CD14-positive monocyte (primary cell): ENCODE measurements at regions not wholly inside any gene's neighbourhood (a gene's known extent, or its start where the extent isn't known, plus 50 kb on each side); places are given as distances from the start of the nearest gene placed in this dataset.

Experiments
- DNase-seq, 3 donors: peaks; one replicate each; pipeline ENCODE4 v3.0.0-alpha.2; 2011 to 2022
- H2AFZ ChIP-seq: 2 replicates; pipeline ENCODE4 v1.6.0; 2012; ENCODE audit warnings: mild to moderate bottlenecking, low read depth, low read length, inconsistent platforms; ENCODE audit not compliant: insufficient read depth, poor library complexity, severe bottlenecking
- H3K27ac ChIP-seq, 2 donors: 1 replicate in 1 of 2; 2 replicates in 1 of 2; pipeline ENCODE4 v1.5.1; 2012 to 2013; ENCODE audit warnings: low read length in 2 of 2, control low read depth in 1 of 2, inconsistent platforms in 1 of 2, low read depth in 1 of 2, mild to moderate bottlenecking in 1 of 2
- H3K27me3 ChIP-seq, 2 donors: one replicate each; pipeline versions ENCODE4 v1.6.0 to v1.6.1; 2011 to 2013; ENCODE audit warnings: low read length in 2 of 2; ENCODE audit not compliant: control insufficient read depth in 2 of 2, insufficient read depth in 2 of 2
- H3K36me3 ChIP-seq, 2 donors: replicated peaks in 1 of 2; 1 replicate in 1 of 2; 2 replicates in 1 of 2; pipeline versions ENCODE4 v1.5.1 to v1.6.1; 2012 to 2013; ENCODE audit warnings: low read length in 2 of 2, control low read depth in 1 of 2, inconsistent platforms in 1 of 2, mild to moderate bottlenecking in 1 of 2; ENCODE audit not compliant: insufficient read depth in 2 of 2, control insufficient read depth in 1 of 2
- H3K4me1 ChIP-seq, 2 donors: 1 replicate in 1 of 2; 2 replicates in 1 of 2; pipeline versions ENCODE4 v1.5.1 to v1.6.1; 2012 to 2013; ENCODE audit warnings: low read length in 2 of 2, control low read depth in 1 of 2, inconsistent platforms in 1 of 2, mild to moderate bottlenecking in 1 of 2, moderate library complexity in 1 of 2; ENCODE audit not compliant: insufficient read depth in 2 of 2, control insufficient read depth in 1 of 2
- H3K4me2 ChIP-seq: replicated peaks from 2 replicates; pipeline ENCODE3; 2012; ENCODE audit warnings: low read length, moderate library complexity, mild to moderate bottlenecking; ENCODE audit not compliant: poor library complexity, severe bottlenecking; ENCODE audit errors: extremely low read depth
- H3K4me3 ChIP-seq, 3 experiments: fragments of 200-600 bp in 1 of 3; sonication (generic) in 1 of 3; replicated peaks in 1 of 3; 1 replicate in 2 of 3; 2 replicates in 1 of 3; pipeline ENCODE4 v1.5.1; 2011 to 2013; ENCODE audit warnings: low read length in 3 of 3, mild to moderate bottlenecking in 3 of 3, control low read depth in 2 of 3, low read depth in 2 of 3, inconsistent platforms in 1 of 3, moderate library complexity in 1 of 3
- H3K79me2 ChIP-seq: 2 replicates; pipeline ENCODE4 v1.6.0; 2012; ENCODE audit warnings: mild to moderate bottlenecking, control low read depth, inconsistent platforms, low read length, moderate library complexity; ENCODE audit not compliant: insufficient read depth
- H3K9ac ChIP-seq: 2 replicates; pipeline ENCODE4 v1.6.0; 2017; ENCODE audit warnings: low read length, mild to moderate bottlenecking; ENCODE audit not compliant: insufficient read depth, poor library complexity, severe bottlenecking
- H3K9me3 ChIP-seq, 2 donors: replicated peaks in 1 of 2; 1 replicate in 1 of 2; 2 replicates in 1 of 2; pipeline versions ENCODE4 v1.5.1 to v1.6.1; 2012 to 2013; ENCODE audit warnings: low read length in 2 of 2, control low read depth in 1 of 2; ENCODE audit not compliant: control insufficient read depth in 1 of 2, insufficient read depth in 1 of 2
- H4K20me1 ChIP-seq: 2 replicates; pipeline ENCODE4 v1.6.0; 2012; ENCODE audit warnings: mild to moderate bottlenecking, low read length, control low read depth, moderate library complexity; ENCODE audit not compliant: insufficient read depth
- H3K27ac Mint-ChIP-seq, 7 donors: one replicate each; pipeline ENCODE4 v1.8.0; 2020; ENCODE audit warnings: mild to moderate bottlenecking in 7 of 7, mixed read lengths in 7 of 7, moderate library complexity in 6 of 7, inconsistent platforms in 2 of 7
- H3K27me3 Mint-ChIP-seq, 3 donors: one replicate each; pipeline ENCODE4 v1.8.0; 2021 to 2022; ENCODE audit warnings: low read depth in 3 of 3, mild to moderate bottlenecking in 3 of 3, mixed read lengths in 3 of 3, moderate library complexity in 3 of 3, inconsistent platforms in 1 of 3
- H3K36me3 Mint-ChIP-seq, 2 donors: one replicate each; pipeline ENCODE4 v1.8.0; 2020; ENCODE audit warnings: mixed read lengths in 2 of 2, inconsistent platforms in 1 of 2, mild to moderate bottlenecking in 1 of 2
- H3K4me1 Mint-ChIP-seq: one replicate; pipeline ENCODE4 v1.8.0; 2020; ENCODE audit warnings: mild to moderate bottlenecking, mixed read lengths
- H3K4me3 Mint-ChIP-seq, 2 donors: one replicate each; pipeline ENCODE4 v1.8.0; 2020; ENCODE audit warnings: mild to moderate bottlenecking in 2 of 2, mixed read lengths in 2 of 2, moderate library complexity in 1 of 2
- H3K9me3 Mint-ChIP-seq, 7 donors: one replicate each; pipeline ENCODE4 v1.8.0; 2020 to 2022; ENCODE audit warnings: mixed read lengths in 7 of 7, mild to moderate bottlenecking in 6 of 7, moderate library complexity in 6 of 7, inconsistent platforms in 2 of 7
- WGBS: methylation state at CpG from one replicate; pipeline ENCODE4 v1.1.5; 2013; ENCODE audit warnings: missing lambda C conversion rate; ENCODE audit not compliant: insufficient coverage; 5-methylcytosine and 5-hydroxymethylcytosine counted together
- intact Hi-C, 2 donors: fragments of 100-400 bp; cut with micrococcal nuclease; formaldehyde crosslinking; loops; one replicate each; pipeline versions ENCODE4 v1.15.0 to v1.15.1; 2023
- TF ChIP-seq, protein P1 (sequence below): fragments of 200-600 bp; IDR thresholded peaks from one replicate; pipeline ENCODE4 v1.8.0; 2022; ENCODE audit warnings: antibody characterized with exemption, mild to moderate bottlenecking

DNA sequence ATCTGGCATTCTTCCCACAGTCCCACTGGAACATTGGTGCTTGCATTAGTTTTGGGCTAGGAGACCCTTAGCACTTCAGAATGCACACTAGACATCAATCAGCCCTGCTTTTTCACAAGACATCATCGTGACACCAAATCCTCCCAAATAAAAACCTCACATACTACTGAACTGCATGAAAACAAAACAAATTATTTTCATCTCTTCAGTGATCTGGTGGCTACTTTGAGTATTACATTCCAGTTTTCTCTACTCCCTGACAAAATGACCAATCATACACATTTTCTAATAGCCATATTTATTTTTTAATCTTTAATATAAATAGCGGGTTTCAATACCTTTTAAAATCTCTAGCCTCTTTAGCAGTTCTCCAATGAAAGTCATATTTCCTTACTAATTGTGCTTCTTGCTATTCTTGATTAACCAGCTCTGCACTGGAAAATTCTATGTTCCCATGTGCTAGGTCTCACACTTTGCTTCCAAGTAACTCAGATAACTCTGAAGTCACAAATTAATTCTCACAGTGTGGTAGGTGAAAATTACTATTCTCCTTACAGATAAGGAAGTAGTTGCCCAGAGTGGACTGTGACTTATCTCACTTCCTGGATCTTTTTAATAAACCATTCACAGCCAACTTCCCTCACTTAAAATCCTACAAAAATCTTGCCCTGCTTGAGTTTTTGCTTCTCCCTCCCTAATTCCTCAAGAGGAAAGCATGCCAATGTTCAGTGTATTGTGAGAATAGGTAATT is 82.5 kb upstream of the EPB41L3 start:
- peaks cover 2 to 13% of the 10 kb centered on the region in 2 donors for H3K9me3 ChIP-seq
- H3K27me3 Mint-ChIP-seq: peaks cover 27 to 43% (median 30%) of the 10 kb centered on the region in 3 donors
- no peak overlapping the region for H3K4me3 ChIP-seq
- no peak overlapping the region for H3K4me3 Mint-ChIP-seq
- H3K27ac Mint-ChIP-seq: no peak overlapping the region
- no peaks in the 10 kb centered on the region for H4K20me1 ChIP-seq
- peaks cover 21 to 32% of the 10 kb centered on the region in 2 donors for H3K4me1 ChIP-seq
- intact Hi-C loops: no loop called here
- DNase-seq: peak in 1 of 3 donors; percentile 23
- H2AFZ ChIP-seq: no peak overlapping the region
- 100% methylated on average over 1 of the region's 2 CpGs for WGBS
- H3K36me3 Mint-ChIP-seq: peaks cover 2 to 4% of the 10 kb centered on the region in 2 donors
- peaks cover 68 to 79% of the 10 kb centered on the region in 2 donors for H3K27me3 ChIP-seq
- TF ChIP-seq, protein P1, sequence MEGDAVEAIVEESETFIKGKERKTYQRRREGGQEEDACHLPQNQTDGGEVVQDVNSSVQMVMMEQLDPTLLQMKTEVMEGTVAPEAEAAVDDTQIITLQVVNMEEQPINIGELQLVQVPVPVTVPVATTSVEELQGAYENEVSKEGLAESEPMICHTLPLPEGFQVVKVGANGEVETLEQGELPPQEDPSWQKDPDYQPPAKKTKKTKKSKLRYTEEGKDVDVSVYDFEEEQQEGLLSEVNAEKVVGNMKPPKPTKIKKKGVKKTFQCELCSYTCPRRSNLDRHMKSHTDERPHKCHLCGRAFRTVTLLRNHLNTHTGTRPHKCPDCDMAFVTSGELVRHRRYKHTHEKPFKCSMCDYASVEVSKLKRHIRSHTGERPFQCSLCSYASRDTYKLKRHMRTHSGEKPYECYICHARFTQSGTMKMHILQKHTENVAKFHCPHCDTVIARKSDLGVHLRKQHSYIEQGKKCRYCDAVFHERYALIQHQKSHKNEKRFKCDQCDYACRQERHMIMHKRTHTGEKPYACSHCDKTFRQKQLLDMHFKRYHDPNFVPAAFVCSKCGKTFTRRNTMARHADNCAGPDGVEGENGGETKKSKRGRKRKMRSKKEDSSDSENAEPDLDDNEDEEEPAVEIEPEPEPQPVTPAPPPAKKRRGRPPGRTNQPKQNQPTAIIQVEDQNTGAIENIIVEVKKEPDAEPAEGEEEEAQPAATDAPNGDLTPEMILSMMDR: no peak
- H3K9me3 Mint-ChIP-seq: peaks cover 0 to 19% (median 5%) of the 10 kb centered on the region in 7 donors
- no peak overlapping the region for H3K27ac ChIP-seq
- H3K36me3 ChIP-seq: no peaks in the 10 kb centered on the region
- H3K4me2 ChIP-seq: no peak overlapping the region
- no peaks in the 10 kb centered on the region for H3K79me2 ChIP-seq
- H3K4me1 Mint-ChIP-seq: peaks cover 9% of the 10 kb centered on the region
- no peak overlapping the region for H3K9ac ChIP-seq

DNA sequence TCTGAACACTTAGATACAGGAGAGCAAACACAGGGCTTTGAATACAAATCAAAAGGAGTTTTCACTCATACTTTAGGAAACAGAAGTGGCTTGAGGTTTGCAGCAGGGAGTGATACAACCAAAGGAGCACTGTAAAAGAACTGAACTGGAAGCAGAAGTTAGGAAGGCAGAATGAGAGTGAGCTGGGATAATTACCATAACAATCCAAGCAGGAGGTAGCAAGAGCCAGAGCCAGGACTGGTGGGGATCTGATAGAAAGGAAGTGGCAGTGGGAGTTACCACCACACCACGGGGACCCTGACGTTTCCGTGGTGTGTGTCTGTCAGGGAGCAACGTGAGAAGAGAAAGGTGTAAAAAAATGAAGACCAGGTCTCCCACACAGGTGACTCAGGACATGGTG is 81.3 kb upstream of the EPB41L3 start:
- H3K9ac ChIP-seq: no peak overlapping the region
- intact Hi-C loops: no loop called here
- no peak for DNase-seq

More for the DNA sequence above, 81.3 kb upstream of the EPB41L3 start:
- TF ChIP-seq, protein P1: no peak
- H3K9me3 ChIP-seq: peaks cover 2 to 13% of the 10 kb centered on the region in 2 donors
- peaks cover 2 to 4% of the 10 kb centered on the region in 2 donors for H3K36me3 Mint-ChIP-seq
- H3K27ac ChIP-seq: no peak overlapping the region
- peaks cover 18 to 24% of the 10 kb centered on the region in 2 donors for H3K4me1 ChIP-seq
- H3K4me2 ChIP-seq: no peak overlapping the region
- peaks cover 18 to 37% (median 22%) of the 10 kb centered on the region in 3 donors for H3K27me3 Mint-ChIP-seq
- H3K4me1 Mint-ChIP-seq: peaks cover 9% of the 10 kb centered on the region
- no peak overlapping the region for H2AFZ ChIP-seq
- WGBS: 0% methylated on average over 1 of the region's 4 CpGs
- H3K36me3 ChIP-seq: no peaks in the 10 kb centered on the region
- H4K20me1 ChIP-seq: no peaks in the 10 kb centered on the region
- H3K4me3 ChIP-seq: no peak overlapping the region
- no peak overlapping the region for H3K4me3 Mint-ChIP-seq
- peaks cover 63 to 68% of the 10 kb centered on the region in 2 donors for H3K27me3 ChIP-seq
- no peak overlapping the region for H3K27ac Mint-ChIP-seq
- H3K79me2 ChIP-seq: no peaks in the 10 kb centered on the region
- H3K9me3 Mint-ChIP-seq: peaks cover 0 to 15% (median 5%) of the 10 kb centered on the region in 7 donors
